AG08396 (cell line): ENCODE measurements at regions not wholly inside any gene's neighbourhood (a gene's known extent, or its start where the extent isn't known, plus 50 kb on each side); places are given as distances from the start of the nearest gene placed in this dataset.

Experiments used
- DNase-seq: peaks from one replicate; pipeline ENCODE4 v3.0.0; 2012; ENCODE audit warnings: low spot score, mixed read lengths

GRCh38 chr10:112045938-112046337, 137.6 kb downstream of the GPAM start:
- no peak for DNase-seq

GRCh38 chr10:112047674-112048073, 135.9 kb downstream of the GPAM start:
- no peak for DNase-seq

GRCh38 chr10:112052166-112052565, 131.4 kb downstream of the GPAM start:
- DNase-seq = no peak

GRCh38 chr10:112053895-112054294, 129.7 kb downstream of the GPAM start:
- no peak for DNase-seq

- DNase-seq = no peak
Measured at GRCh38 chr10:112054516-112054915, 129.0 kb downstream of the GPAM start.

- DNase-seq = no peak
Measured at GRCh38 chr10:112057072-112057471, 126.5 kb downstream of the GPAM start.

- no peak for DNase-seq
Measured at GRCh38 chr10:112059220-112059619, 124.3 kb downstream of the GPAM start.

- DNase-seq = no peak
Measured at GRCh38 chr10:112071596-112072133, 111.9 kb downstream of the GPAM start.

GRCh38 chr10:112078003-112078402, 105.6 kb downstream of the GPAM start:
- DNase-seq = no peak

- no peak for DNase-seq
Measured at GRCh38 chr10:112080231-112080630, 103.3 kb downstream of the GPAM start.

- no peak for DNase-seq
Measured at GRCh38 chr10:112082120-112082519, 101.4 kb downstream of the GPAM start.

GRCh38 chr10:112083472-112083871, 100.1 kb downstream of the GPAM start:
- no peak for DNase-seq

- DNase-seq = no peak
Measured at GRCh38 chr10:112087953-112088456, 95.6 kb downstream of the GPAM start.

- no peak for DNase-seq
Measured at GRCh38 chr10:112091703-112092102, 91.9 kb downstream of the GPAM start.

- DNase-seq = no peak
Measured at GRCh38 chr10:112092519-112092918, 91.0 kb downstream of the GPAM start.

- DNase-seq = no peak
Measured at GRCh38 chr10:112094984-112095383, 88.6 kb downstream of the GPAM start.

GRCh38 chr10:112095731-112096130, 87.8 kb downstream of the GPAM start:
- DNase-seq = no peak

GRCh38 chr10:112098682-112099081, 84.9 kb downstream of the GPAM start:
- DNase-seq = no peak
